HG03342 (cell line): ENCODE measurements at regions not wholly inside any gene's neighbourhood (a gene's known extent, or its start where the extent isn't known, plus 50 kb on each side); places are given as distances from the start of the nearest gene placed in this dataset.
"Not testable (repeated sequence)": the region's sequence is repeated elsewhere in the genome, so short reads cannot be mapped to it uniquely, and the experiment has no call there.

Source experiments
- ATAC-seq: cut with Tn5 transposase; IDR thresholded peaks from one replicate; pipeline ENCODE4 v1.9.1; 2021; ENCODE audit warnings: mild to moderate bottlenecking, moderate library complexity; ENCODE audit not compliant: unreplicated experiment

- no peak for ATAC-seq
Measured at GRCh38 chr15:95757171-95757570, 573.3 kb upstream of the NR2F2 start.

GRCh38 chr15:95758451-95758850, 572.0 kb upstream of the NR2F2 start:
- ATAC-seq, result no peak

- ATAC-seq, result no peak
Measured at GRCh38 chr15:95758851-95759250, 571.6 kb upstream of the NR2F2 start.

- no peak for ATAC-seq
Measured at GRCh38 chr15:95760508-95760907, 570.0 kb upstream of the NR2F2 start.

DNA sequence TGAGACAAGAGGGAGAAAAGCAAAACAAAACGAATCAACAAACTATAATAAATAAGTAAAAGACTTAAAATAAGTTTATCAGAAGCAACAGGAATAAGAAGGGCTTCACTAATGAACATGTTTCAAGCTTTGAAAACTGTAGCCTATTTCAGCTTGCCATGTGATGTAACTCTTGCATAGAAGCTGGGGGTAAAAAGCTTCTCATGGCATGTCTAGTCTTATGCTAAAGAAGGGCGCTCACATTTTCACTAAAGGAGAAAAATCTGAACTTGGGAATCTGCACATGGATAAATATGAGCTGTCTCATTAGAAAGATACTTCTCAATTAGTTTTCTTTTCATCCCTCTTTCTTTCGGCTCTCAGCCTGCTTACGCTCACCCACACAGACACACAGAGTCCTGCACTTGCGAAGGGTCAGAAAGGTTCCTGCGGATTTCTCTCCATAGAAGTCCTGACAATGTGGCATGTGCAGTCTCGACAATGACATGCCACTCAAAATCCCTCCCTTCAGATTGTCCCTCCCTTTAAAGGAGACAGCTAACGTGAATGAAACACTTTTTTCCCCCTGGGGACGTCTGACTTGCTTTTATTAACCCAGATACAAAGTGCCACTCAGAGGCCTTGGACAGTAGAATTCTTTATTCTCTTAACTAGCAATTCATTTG, 568.9 kb upstream of the NR2F2 start:
- no peak for ATAC-seq

- ATAC-seq, result no peak
Measured at GRCh38 chr15:95763426-95763825, 567.1 kb upstream of the NR2F2 start.

DNA sequence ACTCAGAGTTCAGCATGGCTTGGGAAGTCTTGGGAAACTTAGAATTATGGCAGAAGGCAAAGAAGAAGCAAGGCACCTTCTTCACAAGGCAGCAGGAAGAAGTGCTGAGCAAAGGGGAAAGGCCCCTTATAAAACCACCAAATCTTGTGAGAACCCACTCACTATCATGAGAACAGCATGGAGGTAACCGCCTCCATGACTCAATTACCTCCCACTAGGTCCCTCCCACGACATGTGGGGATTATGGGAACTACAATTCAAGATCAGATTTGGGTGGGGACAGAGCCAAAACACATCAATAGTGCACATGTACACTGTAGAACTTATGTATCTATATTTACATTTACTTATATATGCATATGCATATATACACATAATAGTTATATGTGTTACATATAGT, 565.3 kb upstream of the NR2F2 start:
- ATAC-seq, result no peak

DNA sequence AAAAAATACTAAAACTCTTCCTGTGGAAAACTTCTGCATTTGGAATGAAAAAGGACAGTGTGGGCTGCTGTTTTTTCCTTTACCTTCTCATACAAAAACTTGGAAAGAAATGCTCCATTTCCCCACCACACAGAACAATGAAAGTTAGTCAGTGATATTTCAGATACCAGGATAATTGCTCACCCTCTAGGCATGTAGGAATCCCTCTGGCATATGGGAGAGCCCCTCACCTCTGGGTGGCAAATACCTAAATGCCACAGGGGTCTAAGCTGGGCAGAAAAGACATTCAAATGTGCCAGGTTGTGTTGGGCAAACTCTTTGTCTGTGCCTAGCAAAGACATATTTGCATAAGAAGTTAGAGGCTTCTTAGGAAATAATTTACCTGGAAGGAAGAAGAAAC, 560.3 kb upstream of the NR2F2 start:
- ATAC-seq, result no peak

DNA sequence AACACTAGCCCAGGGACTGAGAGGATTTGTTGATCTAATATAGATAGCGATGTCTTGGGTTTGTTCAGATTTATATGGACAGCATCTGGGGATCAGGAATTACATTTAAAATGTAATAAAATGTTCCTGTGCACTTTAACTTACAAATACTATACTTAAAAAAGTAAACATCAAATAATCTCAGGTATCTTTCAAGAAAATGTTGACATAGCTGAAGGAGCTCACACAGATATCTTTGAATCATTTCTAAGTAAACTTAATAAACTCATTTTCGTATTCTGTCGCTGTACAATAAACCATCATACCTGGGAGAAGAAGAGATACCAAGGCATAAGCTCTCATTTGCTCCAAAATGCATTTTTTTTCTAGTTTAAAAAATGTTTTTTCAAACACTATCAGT, 557.5 kb upstream of the NR2F2 start:
- no peak for ATAC-seq

DNA sequence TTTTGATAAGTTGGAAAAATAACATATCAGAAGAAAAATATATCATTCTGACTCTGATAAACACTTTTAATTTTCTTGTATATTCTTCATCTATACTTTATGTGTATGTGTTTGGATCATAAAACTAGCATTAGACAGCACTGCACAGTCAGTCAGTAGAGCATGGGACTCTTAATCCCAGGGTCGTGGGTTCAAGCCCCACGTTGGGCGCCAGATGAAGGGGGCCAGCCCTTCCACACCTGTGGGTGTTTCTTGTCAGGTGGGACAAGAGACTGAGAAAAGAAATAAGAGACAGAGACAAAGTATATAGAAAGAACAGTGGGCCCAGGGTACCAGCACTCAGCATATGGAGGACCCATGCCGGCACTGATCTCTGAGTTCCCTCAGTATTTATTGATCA, 546.0 kb upstream of the NR2F2 start:
- no peak for ATAC-seq

GRCh38 chr15:95785276-95785675, 545.2 kb upstream of the NR2F2 start:
- not testable (repeated sequence) for ATAC-seq

- ATAC-seq, result no peak
Measured at GRCh38 chr15:95793231-95793630, 537.3 kb upstream of the NR2F2 start.

DNA sequence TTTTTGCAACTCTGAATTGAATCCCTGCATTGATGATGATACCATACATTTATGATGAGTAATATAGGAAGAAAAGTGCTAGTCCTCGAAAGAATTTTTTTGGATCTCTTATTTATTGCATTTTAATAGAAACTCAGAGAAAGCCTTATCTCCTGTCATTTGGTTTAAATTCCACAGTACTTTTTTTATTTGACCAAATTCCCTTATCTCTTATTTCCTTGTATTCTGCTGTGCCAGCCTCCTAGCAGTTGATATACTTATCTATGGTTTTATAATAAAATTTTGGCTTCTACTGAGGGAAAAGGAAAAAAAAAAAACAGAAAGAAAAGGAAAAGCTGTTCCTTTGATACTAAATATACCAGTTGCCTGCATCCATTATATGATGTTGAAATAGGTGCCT, 535.1 kb upstream of the NR2F2 start:
- no peak for ATAC-seq

- no peak for ATAC-seq
Measured at GRCh38 chr15:95799286-95800200, 531.0 kb upstream of the NR2F2 start.

- ATAC-seq, result no peak
Measured at GRCh38 chr15:95804484-95804883, 526.0 kb upstream of the NR2F2 start.

DNA sequence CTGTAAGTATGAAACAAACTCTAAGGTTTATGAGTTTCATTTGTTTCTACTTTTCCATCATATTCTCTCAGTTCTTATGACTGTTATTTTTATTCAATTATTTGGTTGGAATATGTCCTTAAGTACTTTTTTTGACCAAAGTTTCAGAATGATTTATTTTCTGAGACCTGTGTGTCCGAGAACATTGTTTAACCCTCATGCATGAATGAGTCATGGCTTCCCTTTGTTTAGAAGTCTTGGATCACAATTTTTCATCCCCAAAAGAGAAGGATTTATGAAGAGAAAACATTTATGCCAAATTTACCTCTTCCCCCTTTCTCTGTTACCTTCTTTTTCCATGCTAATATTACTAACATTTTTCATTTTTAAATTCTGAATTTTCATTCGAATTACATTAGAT, 518.0 kb upstream of the NR2F2 start:
- no peak for ATAC-seq

DNA sequence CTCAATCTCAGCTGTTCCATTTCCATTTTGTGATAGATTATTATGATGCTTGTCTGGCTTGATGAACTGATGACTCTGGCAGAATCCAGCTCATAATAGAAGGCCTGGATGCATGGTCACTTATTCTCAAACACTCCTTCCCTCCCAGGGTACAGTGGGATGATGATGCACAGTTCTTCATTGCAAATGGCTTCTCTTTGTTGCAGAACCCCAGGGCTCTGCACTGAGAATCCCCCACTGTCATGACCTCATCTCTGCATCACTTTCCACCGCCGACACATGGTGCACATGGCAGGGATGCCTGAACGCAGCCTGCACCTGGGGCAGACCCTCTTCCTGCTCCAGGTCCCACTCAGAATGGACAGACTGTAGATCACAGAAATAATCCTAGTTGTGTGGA, 515.6 kb upstream of the NR2F2 start:
- ATAC-seq, result no peak

GRCh38 chr15:95816591-95816990, 513.9 kb upstream of the NR2F2 start:
- no peak for ATAC-seq

DNA sequence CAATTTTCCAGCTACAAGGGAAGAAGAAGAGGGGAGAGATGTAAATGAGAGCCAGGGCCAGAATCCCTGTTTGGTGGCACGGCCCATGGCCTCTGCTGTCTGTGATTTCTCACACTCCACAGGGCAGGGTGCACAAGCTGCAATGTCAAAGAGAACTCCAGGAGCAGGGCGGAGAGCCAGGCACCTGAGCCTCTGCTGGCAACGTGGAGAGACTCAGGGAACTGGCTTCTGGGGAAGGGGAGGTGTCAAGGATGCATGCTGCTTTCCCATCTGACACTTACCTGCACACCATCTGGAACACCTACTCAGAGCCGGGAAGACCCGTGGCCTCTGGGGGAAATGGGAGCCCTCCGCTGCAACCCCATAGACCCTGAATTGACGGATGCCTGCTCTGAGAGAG, 507.5 kb upstream of the NR2F2 start:
- ATAC-seq, result no peak

- no peak for ATAC-seq
Measured at GRCh38 chr15:95825208-95825607, 505.3 kb upstream of the NR2F2 start.

DNA sequence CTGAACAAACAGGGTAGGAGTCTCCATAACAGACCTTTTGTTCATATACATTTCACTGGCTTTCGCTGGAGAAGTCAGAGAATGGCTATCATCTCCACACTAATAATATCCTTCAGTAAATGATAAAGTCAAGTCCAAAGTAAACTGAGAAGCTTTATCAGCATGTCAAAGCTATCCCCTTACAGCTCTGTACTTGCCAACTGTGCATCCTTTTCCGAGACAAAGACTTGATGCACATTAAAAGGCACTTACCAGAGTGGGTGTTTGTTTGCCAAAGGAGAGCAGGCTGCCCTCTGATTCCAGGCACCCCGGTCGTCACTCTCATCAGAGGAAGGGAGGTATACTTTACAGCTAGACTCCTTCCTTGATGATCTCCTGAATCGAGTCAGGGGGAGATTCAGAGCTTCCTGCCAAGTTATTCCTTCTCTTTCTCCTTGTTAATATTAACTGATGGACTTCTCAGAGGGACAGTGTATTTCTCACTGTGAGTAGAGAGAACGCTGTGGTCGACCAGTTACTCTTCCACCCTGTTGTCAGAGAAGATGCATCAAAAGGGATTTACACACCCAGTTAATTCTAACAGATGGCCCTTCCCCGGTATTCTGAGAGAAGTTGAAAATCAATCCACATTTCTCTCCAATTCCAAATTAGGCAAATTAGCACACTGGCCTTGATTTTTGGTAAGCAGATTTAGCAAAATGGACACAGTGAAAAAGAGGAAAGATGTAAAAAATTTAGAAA, 504.7 kb upstream of the NR2F2 start:
- no peak for ATAC-seq
